Liver (tissue), 8 donors: ENCODE measurements at regions not wholly inside any gene's neighbourhood (a gene's known extent, or its start where the extent isn't known, plus 50 kb on each side); places are given as distances from the start of the nearest gene placed in this dataset.

Experiments
- DNase-seq: peaks from one replicate; pipeline ENCODE4 v3.0.0-alpha.2; 2017; ENCODE audit warnings: low spot score
- H3K27ac ChIP-seq, 2 donors: one replicate each; pipeline ENCODE4 v1.7.0; 2013; ENCODE audit warnings: inconsistent platforms in 2 of 2, low read length in 2 of 2, control low read depth in 1 of 2, low read depth in 1 of 2, mild to moderate bottlenecking in 1 of 2
- H3K27me3 ChIP-seq, 4 donors: one replicate each; pipeline versions ENCODE4 v1.6.1 to v1.7.0; 2013; ENCODE audit warnings: low read length in 3 of 4, inconsistent platforms in 1 of 4, mild to moderate bottlenecking in 1 of 4, moderate library complexity in 1 of 4; ENCODE audit not compliant: control insufficient read depth in 4 of 4, insufficient read depth in 4 of 4
- H3K36me3 ChIP-seq, 4 donors: one replicate each; pipeline versions ENCODE4 v1.6.1 to v1.7.0; 2013; ENCODE audit warnings: low read length in 3 of 4, mild to moderate bottlenecking in 3 of 4, low read depth in 1 of 4, moderate library complexity in 1 of 4; ENCODE audit not compliant: control insufficient read depth in 4 of 4, insufficient read depth in 3 of 4
- H3K4me1 ChIP-seq, 4 donors: one replicate each; pipeline versions ENCODE4 v1.6.1 to v1.7.0; 2013; ENCODE audit warnings: low read length in 3 of 4, mild to moderate bottlenecking in 3 of 4, moderate library complexity in 1 of 4; ENCODE audit not compliant: control insufficient read depth in 4 of 4, insufficient read depth in 4 of 4
- H3K4me3 ChIP-seq, 3 donors: one replicate each; pipeline versions ENCODE4 v1.6.1 to v1.7.0; 2013; ENCODE audit warnings: low read length in 3 of 3, control low read depth in 1 of 3, low read depth in 1 of 3, mild to moderate bottlenecking in 1 of 3
- H3K9ac ChIP-seq, 2 donors: one replicate each; pipeline ENCODE4 v1.7.0; 2013; ENCODE audit warnings: low read length in 2 of 2, mild to moderate bottlenecking in 2 of 2, moderate library complexity in 2 of 2, control low read depth in 1 of 2, low read depth in 1 of 2
- H3K9me3 ChIP-seq, 4 donors: one replicate each; pipeline versions ENCODE4 v1.6.1 to v1.7.0; 2013; ENCODE audit warnings: low read length in 3 of 4; ENCODE audit not compliant: control insufficient read depth in 4 of 4
- ATF3 ChIP-seq: IDR thresholded peaks from 2 replicates; pipeline ENCODE4 v1.6.1; 2016; ENCODE audit warnings: antibody characterized with exemption
- CTCF ChIP-seq: fragments of 150-350 bp; IDR thresholded peaks from 2 replicates; pipeline ENCODE4 v1.5.1; 2017; ENCODE audit warnings: improper control_type of control experiment, low read depth, low read length; ENCODE audit not compliant: missing input control
- EGR1 ChIP-seq, 2 donors: IDR thresholded peaks; 2 replicates each; pipeline ENCODE4 v1.6.1; 2016 to 2018; ENCODE audit warnings: antibody characterized with exemption in 2 of 2, low read depth in 2 of 2
- FOXA1 ChIP-seq: IDR thresholded peaks from 2 replicates; pipeline ENCODE4 v1.6.1; 2016; ENCODE audit warnings: antibody characterized with exemption
- FOXA2 ChIP-seq: IDR thresholded peaks from 2 replicates; pipeline ENCODE4 v1.6.1; 2016; ENCODE audit warnings: antibody characterized with exemption
- HNF4G ChIP-seq: IDR thresholded peaks from 2 replicates; pipeline ENCODE4 v1.6.1; 2016; ENCODE audit warnings: antibody characterized with exemption
- JUND ChIP-seq, 2 donors: IDR thresholded peaks; 2 replicates each; pipeline ENCODE4 v1.6.1; 2016; ENCODE audit warnings: antibody characterized with exemption in 2 of 2
- MAX ChIP-seq: IDR thresholded peaks from 2 replicates; pipeline ENCODE4 v1.6.1; 2016; ENCODE audit warnings: antibody characterized with exemption
- NR2F2 ChIP-seq: IDR thresholded peaks from 2 replicates; pipeline ENCODE4 v1.6.1; 2016; ENCODE audit warnings: antibody characterized with exemption
- RAD21 ChIP-seq, 2 donors: IDR thresholded peaks; 2 replicates each; pipeline ENCODE4 v1.6.1; 2016; ENCODE audit warnings: antibody characterized with exemption in 2 of 2, mild to moderate bottlenecking in 2 of 2
- RXRA ChIP-seq, 2 donors: IDR thresholded peaks; 2 replicates each; pipeline ENCODE4 v1.6.1; 2017 to 2018; ENCODE audit warnings: antibody characterized with exemption in 2 of 2, mild to moderate bottlenecking in 1 of 2
- SP1 ChIP-seq: IDR thresholded peaks from 2 replicates; pipeline ENCODE4 v1.6.1; 2018; ENCODE audit warnings: antibody characterized with exemption, mild to moderate bottlenecking
- TAF1 ChIP-seq: conservative IDR thresholded peaks from 2 replicates; pipeline ENCODE4 v1.6.1; 2016; ENCODE audit warnings: antibody characterized with exemption, mild to moderate bottlenecking
- YY1 ChIP-seq: IDR thresholded peaks from 2 replicates; pipeline ENCODE4 v1.6.1; 2016; ENCODE audit warnings: antibody characterized with exemption, mild to moderate bottlenecking
- ZBTB33 ChIP-seq: IDR thresholded peaks from 2 replicates; pipeline ENCODE4 v1.6.1; 2016; ENCODE audit warnings: antibody characterized with exemption
- WGBS: extraction: QIAGEN DNeasy Blood & Tissue Kit; methylation state at CpG from one replicate; pipeline ENCODE4 v1.1.7; 2013; 5-methylcytosine and 5-hydroxymethylcytosine counted together
- donor health status: healthy.
- donor health status: healthy.
- donor health status: healthy.
- donor health status: healthy.
- donor health status: healthy.

GRCh38 chr4:53890461-53890860 lies 173.9 kb downstream of the CHIC2 start (continued):
- TF ChIP-seq RAD21 (IDR thresholded peaks at IDR 0.05) = no peak
- TF ChIP-seq YY1 = no peak
- TF ChIP-seq ATF3 = no peak
- TF ChIP-seq FOXA1 = no peak
- TF ChIP-seq RXRA (IDR thresholded peaks at IDR 0.05) = no peak

GRCh38 chr4:53889326-53890055 lies 174.9 kb downstream of the CHIC2 start:
- no peaks in the 10 kb centered on the region for H3K9me3 ChIP-seq
- no peak overlapping the region for H3K27ac ChIP-seq
- no peaks in the 10 kb centered on the region for H3K27me3 ChIP-seq
- WGBS = 88% methylated on average over 6 of the region's 6 CpGs
- no peak overlapping the region for H3K4me3 ChIP-seq
- H3K9ac ChIP-seq = no peak overlapping the region
- TF ChIP-seq TAF1 (no peak), YY1 (no peak), ATF3 (no peak), SP1 (no peak), HNF4G (no peak), ZBTB33 (no peak)
- no peaks in the 10 kb centered on the region for H3K4me1 ChIP-seq
- no peaks in the 10 kb centered on the region for H3K36me3 ChIP-seq
- no peak for DNase-seq

GRCh38 chr4:53886090-53886489 lies 178.3 kb downstream of the CHIC2 start:
- no peak overlapping the region for H3K9ac ChIP-seq
- WGBS = 78% methylated on average over 2 of the region's 2 CpGs

More at GRCh38 chr4:53886090-53886489, 178.3 kb downstream of the CHIC2 start:
- Histone ChIP-seq H3K27me3 (no peaks in the 10 kb centered on the region), H3K4me3 (no peak overlapping the region), H3K27ac (no peak overlapping the region), H3K36me3 (no peaks in the 10 kb centered on the region), H3K9me3 (no peaks in the 10 kb centered on the region), H3K4me1 (no peaks in the 10 kb centered on the region)
- no peak for TF ChIP-seq ZBTB33
- TF ChIP-seq MAX = no peak
- TF ChIP-seq JUND (IDR thresholded peaks at IDR 0.05) = no peak
- TF ChIP-seq EGR1 (IDR thresholded peaks at IDR 0.05; ENCODE audit: low read depth in 2 of 2) = no peak
- TF ChIP-seq FOXA2 = no peak
- TF ChIP-seq CTCF = no peak
- TF ChIP-seq NR2F2 = no peak
- DNase-seq = no peak
